ENCODE measurements at regions not wholly inside any gene's neighbourhood (a gene's known extent, or its start where the extent isn't known, plus 50 kb on each side); places are given as distances from the start of the nearest gene placed in this dataset.

GRCh38 chr11:15668718-15669117 lies 554.0 kb downstream of the INSC start:
- no peak for TF ChIP-seq POLR2A (IDR thresholded peaks at IDR 0.05)
- no peak for TF ChIP-seq POLR2AphosphoS5 (IDR thresholded peaks at IDR 0.05)
- TF ChIP-seq CTCF (IDR thresholded peaks at IDR 0.05): no peak
- TF ChIP-seq EP300 (IDR thresholded peaks at IDR 0.05): no peak
